GM12865 (cell line): ENCODE measurements at regions not wholly inside any gene's neighbourhood (a gene's known extent, or its start where the extent isn't known, plus 50 kb on each side); places are given as distances from the start of the nearest gene placed in this dataset.
A peak's percentile ranks its signal among the peaks of the same experiment; 100 is the strongest.

Source experiments
- DNase-seq: peaks from one replicate; pipeline ENCODE4 v3.0.0; 2010; ENCODE audit warnings: low read depth
- H3K4me3 ChIP-seq: 2 replicates; pipeline ENCODE4 v1.5.1; 2011; ENCODE audit warnings: mild to moderate bottlenecking, low read depth, low read length, control low read depth
- CTCF ChIP-seq: IDR thresholded peaks from 2 replicates; pipeline ENCODE4 v1.5.1; 2011; ENCODE audit warnings: low read length, control low read depth, low read depth, inconsistent platforms; ENCODE audit not compliant: insufficient read depth; ENCODE audit errors: missing control alignments

- DNase-seq, result peak; percentile 38
- no peak for TF ChIP-seq CTCF
- peak overlapping the region; percentile 45 for H3K4me3 ChIP-seq
Observed at GRCh38 chr1:110786802-110787327, 86.1 kb upstream of the CD53 start.

DNA sequence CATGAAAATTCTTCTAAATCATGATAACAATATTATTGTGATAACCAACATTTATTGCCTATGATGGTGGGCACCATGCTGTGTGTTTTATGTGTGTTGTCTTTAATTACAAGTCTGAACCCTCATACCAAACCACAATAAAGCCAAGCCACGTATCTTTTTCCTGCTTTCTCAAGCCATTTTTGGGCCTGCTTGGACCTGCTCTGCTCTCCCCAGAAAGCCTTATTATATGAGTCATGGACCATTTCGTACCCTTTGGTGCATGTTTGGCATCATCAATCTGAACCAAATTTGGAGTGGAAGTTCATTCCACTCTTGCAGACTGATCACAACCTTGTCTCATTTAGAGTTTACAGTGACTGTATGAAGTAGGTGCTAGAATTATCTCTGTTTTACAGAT lies 87.3 kb upstream of the CD53 start:
- H3K4me3 ChIP-seq, result no peak overlapping the region
- DNase-seq, result no peak
- no peak for TF ChIP-seq CTCF

DNA sequence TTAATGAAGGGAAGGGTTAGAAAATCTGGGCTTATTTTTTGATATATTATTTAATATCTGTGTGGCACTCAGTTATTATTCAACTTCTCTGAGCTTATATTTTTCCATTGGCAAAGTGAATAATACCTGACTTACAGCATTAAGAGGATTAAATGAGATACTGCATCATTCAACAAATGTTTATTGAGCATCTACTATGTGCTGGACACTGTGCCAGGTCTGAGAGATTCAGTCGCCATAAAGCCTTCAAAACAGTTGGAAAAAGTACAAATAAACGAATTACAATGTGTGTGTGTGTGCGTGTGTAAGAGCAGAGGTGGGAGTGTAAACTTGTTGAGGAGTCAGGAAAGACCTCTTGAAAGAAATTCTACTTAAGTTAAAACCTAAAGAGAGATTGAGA lies 87.9 kb upstream of the CD53 start:
- no peak overlapping the region for H3K4me3 ChIP-seq
- TF ChIP-seq CTCF, result no peak
- no peak for DNase-seq

- H3K4me3 ChIP-seq, result no peak overlapping the region
- TF ChIP-seq CTCF, result peak; percentile 99
- peak; percentile 83 for DNase-seq
Observed at GRCh38 chr1:110783292-110783918, 89.5 kb upstream of the CD53 start.

GRCh38 chr1:110781525-110781924 lies 91.4 kb upstream of the CD53 start:
- TF ChIP-seq CTCF, result no peak
- no peak for DNase-seq
- H3K4me3 ChIP-seq, result no peak overlapping the region

GRCh38 chr1:110780600-110781484 lies 92.1 kb upstream of the CD53 start:
- H3K4me3 ChIP-seq, result no peak overlapping the region
- peak; percentile 90 for DNase-seq
- peak; percentile 81 for TF ChIP-seq CTCF
